Endodermal cell (in vitro differentiated cells): ENCODE measurements at regions not wholly inside any gene's neighbourhood (a gene's known extent, or its start where the extent isn't known, plus 50 kb on each side); places are given as distances from the start of the nearest gene placed in this dataset.

ENCODE experiments used
- DNase-seq: peaks from one replicate; pipeline ENCODE4 v3.0.0-alpha.2; 2017
- H3K27ac ChIP-seq: 2 replicates; pipeline ENCODE4 v1.5.1; 2013; ENCODE audit warnings: mild to moderate bottlenecking, low read depth, low read length, moderate library complexity
- H3K27me3 ChIP-seq: 2 replicates; pipeline ENCODE4 v1.6.1; 2013; ENCODE audit warnings: mild to moderate bottlenecking, low read length, moderate library complexity; ENCODE audit not compliant: insufficient read depth, control insufficient read depth, poor library complexity, severe bottlenecking
- H3K36me3 ChIP-seq: 2 replicates; pipeline ENCODE4 v1.7.0; 2013; ENCODE audit warnings: mild to moderate bottlenecking, low read length, moderate library complexity; ENCODE audit not compliant: control insufficient read depth, insufficient read depth
- H3K4me1 ChIP-seq: one replicate; pipeline ENCODE4 v1.7.0; 2013; ENCODE audit warnings: low read length; ENCODE audit not compliant: control insufficient read depth, insufficient read depth
- H3K4me3 ChIP-seq: 2 replicates; pipeline ENCODE4 v1.5.1; 2013; ENCODE audit warnings: mild to moderate bottlenecking, low read length, moderate library complexity
- H3K9ac ChIP-seq: 2 replicates; pipeline ENCODE4 v1.6.1; 2013; ENCODE audit warnings: mild to moderate bottlenecking, low read length, moderate library complexity; ENCODE audit not compliant: poor library complexity, severe bottlenecking; ENCODE audit errors: extremely low read depth
- H3K9me3 ChIP-seq: 2 replicates; pipeline ENCODE4 v1.6.1; 2013; ENCODE audit warnings: mild to moderate bottlenecking, low read length, moderate library complexity; ENCODE audit not compliant: control insufficient read depth
- H3K27ac Mint-ChIP-seq: 2 replicates; pipeline ENCODE4 v1.8.0; 2020; ENCODE audit warnings: mixed read lengths
- H3K27me3 Mint-ChIP-seq: 2 replicates; pipeline ENCODE4 v1.8.0; 2021; ENCODE audit warnings: mild to moderate bottlenecking, mixed read lengths; ENCODE audit not compliant: insufficient read depth
- H3K36me3 Mint-ChIP-seq: 2 replicates; pipeline ENCODE4 v1.8.0; 2020; ENCODE audit warnings: low read depth, mixed read lengths
- H3K4me1 Mint-ChIP-seq: 2 replicates; pipeline ENCODE4 v1.8.0; 2020; ENCODE audit warnings: mixed read lengths
- H3K4me3 Mint-ChIP-seq: 2 replicates; pipeline ENCODE4 v1.8.0; 2020; ENCODE audit warnings: mild to moderate bottlenecking, moderate library complexity, mixed read lengths
- H3K9me3 Mint-ChIP-seq: 2 replicates; pipeline ENCODE4 v1.8.0; 2020; ENCODE audit warnings: mild to moderate bottlenecking, mixed read lengths
- WGBS, 2 experiments: methylation state at CpG; one replicate each; pipeline versions ENCODE4 v1.1.5 to v1.1.7; 2013; ENCODE audit warnings: missing lambda C conversion rate in 2 of 2, mixed read lengths in 1 of 2; ENCODE audit not compliant: insufficient coverage in 1 of 2, insufficient read length in 1 of 2; 5-methylcytosine and 5-hydroxymethylcytosine counted together
- TF ChIP-seq, protein P1 (sequence below): fragments of 200-600 bp; sonication (generic); conservative IDR thresholded peaks from 2 replicates; pipeline ENCODE4 v1.5.0; 2021; ENCODE audit warnings: antibody characterized with exemption, mild to moderate bottlenecking

DNA sequence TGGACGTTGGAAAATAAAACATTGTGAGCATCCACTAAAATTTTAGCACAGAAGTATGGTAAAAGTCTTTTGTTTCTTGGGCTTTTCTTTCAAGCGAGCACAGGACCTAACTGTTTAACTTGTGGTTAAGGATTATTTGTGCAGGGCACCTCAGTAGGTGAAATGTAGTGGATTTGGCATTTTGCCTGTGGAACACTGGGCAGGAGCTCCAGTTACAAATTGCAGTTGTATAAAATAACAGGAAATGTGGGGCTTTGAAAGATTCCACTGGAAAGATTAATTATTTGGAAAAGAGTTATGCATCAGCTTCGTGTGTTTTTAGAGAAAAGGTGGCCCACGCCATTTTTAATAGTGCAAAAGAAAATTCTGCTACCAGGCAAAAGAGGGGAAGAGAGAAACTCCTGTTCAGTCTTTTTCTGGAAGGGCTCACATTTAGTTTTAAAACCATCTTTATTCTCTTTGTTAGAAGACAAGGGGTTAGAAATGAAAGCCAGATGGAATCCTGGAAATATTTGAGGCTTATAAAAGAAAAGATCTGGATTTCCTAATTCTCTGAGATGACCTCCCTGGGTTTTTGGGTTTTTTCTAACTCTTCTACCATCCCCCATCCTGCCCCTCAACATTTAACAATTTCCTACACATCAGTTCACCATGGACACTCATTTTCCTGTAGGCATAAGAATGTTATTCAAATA, 144.3 kb upstream of the SERTAD2 start:
- H3K36me3 ChIP-seq: no peaks in the 10 kb centered on the region
- H3K27me3 Mint-ChIP-seq: peaks cover 3% of the 10 kb centered on the region
- no peak overlapping the region for H3K4me3 Mint-ChIP-seq
- H3K27ac Mint-ChIP-seq: no peak overlapping the region
- no peaks in the 10 kb centered on the region for H3K4me1 Mint-ChIP-seq
- H3K4me1 ChIP-seq: peaks cover 3% of the 10 kb centered on the region
- H3K9me3 ChIP-seq: no peaks in the 10 kb centered on the region
- H3K36me3 Mint-ChIP-seq: no peaks in the 10 kb centered on the region
- TF ChIP-seq, protein P1, sequence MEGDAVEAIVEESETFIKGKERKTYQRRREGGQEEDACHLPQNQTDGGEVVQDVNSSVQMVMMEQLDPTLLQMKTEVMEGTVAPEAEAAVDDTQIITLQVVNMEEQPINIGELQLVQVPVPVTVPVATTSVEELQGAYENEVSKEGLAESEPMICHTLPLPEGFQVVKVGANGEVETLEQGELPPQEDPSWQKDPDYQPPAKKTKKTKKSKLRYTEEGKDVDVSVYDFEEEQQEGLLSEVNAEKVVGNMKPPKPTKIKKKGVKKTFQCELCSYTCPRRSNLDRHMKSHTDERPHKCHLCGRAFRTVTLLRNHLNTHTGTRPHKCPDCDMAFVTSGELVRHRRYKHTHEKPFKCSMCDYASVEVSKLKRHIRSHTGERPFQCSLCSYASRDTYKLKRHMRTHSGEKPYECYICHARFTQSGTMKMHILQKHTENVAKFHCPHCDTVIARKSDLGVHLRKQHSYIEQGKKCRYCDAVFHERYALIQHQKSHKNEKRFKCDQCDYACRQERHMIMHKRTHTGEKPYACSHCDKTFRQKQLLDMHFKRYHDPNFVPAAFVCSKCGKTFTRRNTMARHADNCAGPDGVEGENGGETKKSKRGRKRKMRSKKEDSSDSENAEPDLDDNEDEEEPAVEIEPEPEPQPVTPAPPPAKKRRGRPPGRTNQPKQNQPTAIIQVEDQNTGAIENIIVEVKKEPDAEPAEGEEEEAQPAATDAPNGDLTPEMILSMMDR: no peak
- no peaks in the 10 kb centered on the region for H3K9me3 Mint-ChIP-seq
- H3K4me3 ChIP-seq: no peak overlapping the region
- H3K27ac ChIP-seq: no peak overlapping the region
- H3K27me3 ChIP-seq: peaks cover 10% of the 10 kb centered on the region
- no peak overlapping the region for H3K9ac ChIP-seq
- DNase-seq: no peak
- 88 to 91% methylated on average over 4 of the region's 4 CpGs for WGBS, 2 experiments

DNA sequence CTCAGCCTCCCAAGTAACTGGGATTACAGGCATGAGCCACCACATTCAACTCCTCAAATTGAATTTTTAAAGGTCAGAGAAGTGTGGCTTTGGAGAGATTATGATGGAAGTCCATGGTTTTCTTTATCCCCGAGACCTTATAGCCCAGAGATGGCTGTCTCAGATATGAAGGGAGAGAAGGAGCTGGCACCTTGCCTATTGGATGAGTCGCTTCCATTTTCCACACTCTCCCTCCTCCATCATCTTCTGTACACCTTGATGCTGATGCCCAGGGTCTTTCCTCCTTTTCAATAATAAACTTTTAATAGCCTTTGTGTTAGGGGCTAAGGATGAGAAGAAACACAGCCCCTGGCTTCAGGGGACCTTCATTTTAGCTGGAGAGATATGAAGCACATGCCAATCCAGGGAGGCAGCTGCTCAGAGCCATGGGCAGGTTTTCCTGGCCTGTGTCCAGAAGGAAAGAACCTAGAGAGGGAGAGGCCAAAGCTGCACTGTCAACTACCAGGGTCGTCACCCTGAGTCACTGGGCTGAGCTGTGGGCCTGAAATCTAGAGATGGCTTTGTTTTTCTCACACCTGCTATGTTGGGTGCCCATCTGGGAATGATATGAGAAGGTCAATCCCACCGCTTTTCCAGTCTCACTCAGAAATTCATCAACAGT, 146.0 kb upstream of the SERTAD2 start:
- WGBS, 2 experiments: 92 to 100% methylated on average over 1 to 4 of the region's 4 CpGs
- Histone ChIP-seq H3K4me1 (peaks cover 3% of the 10 kb centered on the region), H3K9me3 (no peaks in the 10 kb centered on the region), H3K4me3 (no peak overlapping the region), H3K36me3 (no peaks in the 10 kb centered on the region), H3K27me3 (peaks cover 10% of the 10 kb centered on the region), H3K9ac (no peak overlapping the region), H3K27ac (no peak overlapping the region)
- Mint-ChIP-seq H3K27ac (no peak overlapping the region), H3K4me3 (no peak overlapping the region), H3K27me3 (peaks cover 3% of the 10 kb centered on the region), H3K4me1 (no peaks in the 10 kb centered on the region), H3K9me3 (no peaks in the 10 kb centered on the region), H3K36me3 (no peaks in the 10 kb centered on the region)
- no peak for DNase-seq
- TF ChIP-seq, protein P1: no peak

DNA sequence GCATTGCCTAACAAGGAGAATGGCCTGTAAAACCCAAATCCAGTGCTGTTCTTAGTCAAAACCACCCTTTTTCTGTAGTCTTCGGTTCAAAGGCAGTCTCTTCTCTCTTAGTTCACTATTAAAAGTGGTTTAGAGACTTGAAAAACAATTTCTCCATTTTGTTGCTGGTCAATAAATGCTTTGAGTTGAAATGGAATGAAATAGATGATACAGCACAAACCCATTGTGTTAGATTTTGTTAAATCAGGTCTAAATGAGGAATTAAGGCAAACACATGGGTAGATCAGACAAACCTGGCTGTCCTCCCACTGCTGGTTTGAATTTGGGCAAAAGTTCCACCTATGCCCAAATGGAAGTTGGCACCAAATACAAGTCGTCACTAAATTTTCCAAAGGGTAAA, 150.1 kb upstream of the SERTAD2 start:
- 90% methylated on average over 2 of the region's 2 CpGs; no CpG with 5 or more reads in 1 of the 2 experiments for WGBS, 2 experiments
- Histone ChIP-seq H3K4me1 (no peaks in the 10 kb centered on the region), H3K27ac (no peak overlapping the region), H3K36me3 (no peaks in the 10 kb centered on the region), H3K27me3 (no peaks in the 10 kb centered on the region), H3K4me3 (no peak overlapping the region), H3K9me3 (no peaks in the 10 kb centered on the region), H3K9ac (no peak overlapping the region)
- Mint-ChIP-seq H3K36me3 (no peaks in the 10 kb centered on the region), H3K4me3 (no peak overlapping the region), H3K4me1 (no peaks in the 10 kb centered on the region), H3K27ac (no peak overlapping the region), H3K27me3 (peaks cover 3% of the 10 kb centered on the region), H3K9me3 (no peaks in the 10 kb centered on the region)
- TF ChIP-seq, protein P1: no peak
- no peak for DNase-seq
